LHCN-M2 (cell line): ENCODE measurements at regions not wholly inside any gene's neighbourhood (a gene's known extent, or its start where the extent isn't known, plus 50 kb on each side); places are given as distances from the start of the nearest gene placed in this dataset.
"Not testable (repeated sequence)": the region's sequence is repeated elsewhere in the genome, so short reads cannot be mapped to it uniquely, and the experiment has no call there.

Source experiments
- DNase-seq: peaks from one replicate; pipeline ENCODE4 v3.0.0-alpha.2; 2012; ENCODE audit warnings: low read depth

DNA sequence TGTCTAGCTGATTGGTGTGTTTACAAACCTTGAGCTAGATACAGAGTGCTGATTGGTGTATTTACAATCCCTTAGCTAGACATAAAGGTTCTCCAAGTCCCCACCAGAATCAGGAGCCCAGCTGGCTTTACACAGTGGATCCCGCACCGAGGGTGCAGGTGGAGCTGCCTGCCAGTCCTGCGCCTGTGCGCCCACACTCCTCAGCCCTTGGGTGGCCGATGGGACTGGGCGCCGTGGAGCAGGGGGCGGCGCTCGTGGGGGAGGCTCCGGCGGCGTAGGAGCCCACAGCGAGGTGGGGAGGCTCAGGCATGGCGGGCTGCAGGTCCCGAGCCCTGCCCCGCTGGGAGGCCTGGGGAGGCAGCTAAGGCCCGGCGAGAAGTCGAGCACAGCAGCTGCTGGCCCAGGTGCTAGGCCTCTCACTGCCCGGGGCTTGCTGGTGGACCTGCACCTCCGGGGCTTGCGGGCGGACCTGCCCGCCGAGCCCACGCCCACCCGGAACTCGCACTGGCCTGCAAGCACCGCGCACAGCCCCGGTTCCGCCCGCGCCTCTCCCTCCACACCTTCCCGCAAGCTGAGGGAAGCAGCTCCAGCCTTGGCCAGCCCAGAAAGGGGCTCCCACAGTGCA is 51.0 kb upstream of the CDYL start:
- not testable (repeated sequence) for DNase-seq

GRCh38 chr6:4724727-4725126 is 51.5 kb upstream of the CDYL start:
- DNase-seq = not testable (repeated sequence)

DNA sequence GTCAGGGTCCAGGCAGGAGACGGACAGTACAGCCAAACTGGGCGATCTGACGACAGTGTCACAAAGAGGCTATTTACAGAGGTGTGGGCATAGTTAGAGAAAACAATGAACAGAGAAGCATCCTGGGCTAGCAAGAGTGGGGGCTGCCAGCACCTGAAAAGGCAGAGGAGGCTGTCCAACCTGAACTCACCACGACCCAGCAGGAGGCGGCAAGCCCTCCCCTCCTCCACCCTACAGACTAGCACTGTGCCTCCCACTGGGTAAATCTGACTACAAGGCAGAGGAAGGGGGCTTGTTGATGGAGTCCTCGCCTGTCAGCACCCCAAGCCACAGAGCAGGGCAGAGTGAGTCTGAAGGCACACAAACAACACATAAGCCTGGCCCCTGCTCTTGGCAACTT is 52.8 kb upstream of the CDYL start:
- DNase-seq = no peak

DNA sequence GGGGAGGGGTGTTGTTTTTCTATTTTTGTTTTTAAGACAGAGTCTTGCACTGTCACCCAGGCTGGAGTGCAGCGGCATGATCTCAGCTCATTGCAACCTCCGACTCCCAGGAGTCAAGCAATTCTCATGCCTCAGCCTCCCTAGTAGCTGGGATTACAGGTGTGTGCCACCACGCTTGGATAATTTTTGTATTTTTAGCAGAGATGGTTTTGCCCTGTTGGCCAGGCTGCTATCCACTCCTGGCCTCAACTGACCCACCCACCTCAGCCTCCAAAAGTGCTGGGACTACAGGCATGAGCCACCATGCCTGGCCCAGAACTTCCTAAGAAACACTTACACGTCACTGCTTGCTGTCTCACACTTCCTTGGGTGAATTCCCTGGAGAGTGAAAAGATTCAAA is 54.8 kb upstream of the CDYL start:
- DNase-seq = not testable (repeated sequence)

DNA sequence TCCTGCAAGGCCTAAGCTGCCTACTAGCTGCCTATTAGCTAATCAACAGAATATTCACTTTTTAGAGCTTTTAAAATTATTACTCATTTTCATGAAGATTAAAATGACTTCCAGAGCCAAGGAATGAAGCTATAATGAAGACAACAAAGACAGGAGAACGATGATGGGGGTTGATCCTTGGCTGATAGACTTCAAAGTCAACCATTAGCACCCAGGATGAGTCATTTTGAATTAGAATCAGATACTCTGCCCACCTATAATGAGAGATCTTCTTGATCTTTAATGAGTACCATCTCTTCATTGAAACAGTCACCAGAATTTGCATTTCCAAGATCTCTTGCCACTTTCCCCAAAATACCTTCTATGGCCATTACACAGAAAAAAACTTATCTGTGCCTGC is 56.7 kb upstream of the CDYL start:
- no peak for DNase-seq

GRCh38 chr6:4717856-4718255 is 58.3 kb upstream of the CDYL start:
- DNase-seq = no peak

GRCh38 chr6:4717124-4717523 is 59.1 kb upstream of the CDYL start:
- DNase-seq = no peak

DNA sequence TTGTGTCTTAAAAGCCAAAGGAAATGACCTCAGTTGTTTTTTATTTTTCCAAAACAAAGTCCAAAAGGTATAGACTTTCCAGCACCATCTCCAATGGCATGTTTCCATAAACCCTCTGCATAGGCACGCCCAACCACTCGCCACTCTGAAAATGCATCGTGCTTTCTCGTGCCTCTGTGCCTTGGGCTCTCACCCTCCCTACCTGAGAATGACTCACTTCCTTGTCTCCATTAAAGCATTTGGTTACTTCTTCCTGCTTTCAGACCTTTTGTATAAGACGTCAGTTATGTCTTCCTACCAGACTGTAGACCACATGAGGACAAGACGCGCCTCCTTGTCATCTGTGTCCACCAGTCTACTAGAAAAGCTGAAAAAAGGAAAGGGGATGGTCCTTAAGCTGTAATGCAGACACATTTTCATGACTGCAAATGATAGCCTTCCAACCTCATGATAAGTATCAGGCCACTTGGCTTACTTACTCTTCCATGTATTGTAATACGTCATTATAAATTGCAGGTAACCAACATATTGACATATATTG is 61.2 kb upstream of the CDYL start:
- no peak for DNase-seq

GRCh38 chr6:4712291-4712690 is 63.9 kb upstream of the CDYL start:
- DNase-seq = no peak

DNA sequence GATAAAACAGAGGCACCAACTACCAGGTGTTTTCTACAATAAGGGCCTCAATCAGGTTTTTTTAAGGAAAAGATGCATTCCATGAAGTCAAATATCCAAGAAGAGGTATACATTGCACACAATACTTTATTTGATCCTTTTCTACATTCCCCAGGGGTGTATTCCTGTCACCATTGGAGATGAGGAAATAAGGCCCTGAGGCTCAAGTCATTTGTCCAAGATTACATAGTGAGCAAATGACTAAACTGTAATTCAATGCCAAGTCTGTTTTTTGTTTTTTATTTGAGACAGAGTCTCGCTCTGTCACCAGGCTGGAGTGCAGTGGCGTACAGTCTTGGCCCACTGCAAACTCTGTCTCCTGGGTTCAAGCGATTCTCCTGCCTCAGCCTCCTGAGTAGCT is 69.2 kb upstream of the CDYL start:
- no peak for DNase-seq

DNA sequence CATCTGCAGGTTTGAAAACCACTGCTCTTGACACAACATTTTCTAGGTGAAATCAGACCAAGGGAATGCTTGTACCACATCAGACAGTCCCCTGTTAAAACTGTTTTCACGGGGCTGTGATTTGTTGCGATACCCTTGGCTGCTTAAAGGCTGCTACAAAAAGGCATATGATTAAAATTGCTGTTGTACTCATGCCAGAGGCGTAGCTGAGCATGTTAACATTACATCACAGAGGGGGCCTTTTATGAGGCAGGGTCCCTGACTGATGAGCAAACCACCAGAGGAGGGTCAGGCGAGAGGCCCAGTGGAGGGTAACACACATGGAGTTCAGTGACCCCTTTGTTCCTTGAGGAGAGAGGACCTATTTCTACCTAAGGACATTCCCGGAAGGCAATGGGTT is 70.4 kb upstream of the CDYL start:
- no peak for DNase-seq

GRCh38 chr6:4703382-4703781 is 72.8 kb upstream of the CDYL start:
- no peak for DNase-seq

DNA sequence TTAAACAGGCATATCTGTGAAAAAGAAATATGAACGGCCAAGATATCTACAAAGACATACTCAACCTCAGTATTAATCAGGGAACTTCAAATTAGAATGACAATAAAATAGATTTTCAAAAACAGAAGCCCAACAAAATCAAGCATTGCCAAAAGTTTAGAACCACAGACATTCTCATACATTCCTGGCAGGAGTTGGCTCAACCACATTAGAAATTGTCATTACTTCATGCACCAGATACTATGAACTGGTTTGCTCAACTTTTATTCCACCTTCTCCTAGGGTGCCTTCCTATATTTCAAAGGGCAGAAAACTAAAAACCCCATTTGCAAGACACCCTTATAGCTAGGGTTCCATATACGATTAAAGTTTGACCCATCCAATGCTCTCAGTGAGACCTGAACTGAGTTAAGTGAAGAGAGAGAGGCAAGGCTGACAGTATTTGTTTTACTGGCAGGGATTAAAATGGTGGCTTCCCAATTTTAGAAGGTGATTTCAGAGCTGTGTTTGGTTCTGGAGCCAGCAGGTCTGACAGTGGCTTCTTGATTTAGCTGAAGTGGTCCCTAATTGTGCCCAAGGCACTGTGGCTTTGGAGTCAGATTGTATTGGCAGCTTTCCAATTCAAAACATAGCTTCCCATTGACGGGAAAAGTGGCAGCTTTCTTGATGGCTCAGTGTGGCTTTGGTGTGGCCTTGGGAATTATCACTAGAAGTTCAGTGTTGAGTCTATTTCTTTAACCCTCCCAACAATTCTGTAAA is 77.1 kb upstream of the CDYL start:
- DNase-seq = no peak

DNA sequence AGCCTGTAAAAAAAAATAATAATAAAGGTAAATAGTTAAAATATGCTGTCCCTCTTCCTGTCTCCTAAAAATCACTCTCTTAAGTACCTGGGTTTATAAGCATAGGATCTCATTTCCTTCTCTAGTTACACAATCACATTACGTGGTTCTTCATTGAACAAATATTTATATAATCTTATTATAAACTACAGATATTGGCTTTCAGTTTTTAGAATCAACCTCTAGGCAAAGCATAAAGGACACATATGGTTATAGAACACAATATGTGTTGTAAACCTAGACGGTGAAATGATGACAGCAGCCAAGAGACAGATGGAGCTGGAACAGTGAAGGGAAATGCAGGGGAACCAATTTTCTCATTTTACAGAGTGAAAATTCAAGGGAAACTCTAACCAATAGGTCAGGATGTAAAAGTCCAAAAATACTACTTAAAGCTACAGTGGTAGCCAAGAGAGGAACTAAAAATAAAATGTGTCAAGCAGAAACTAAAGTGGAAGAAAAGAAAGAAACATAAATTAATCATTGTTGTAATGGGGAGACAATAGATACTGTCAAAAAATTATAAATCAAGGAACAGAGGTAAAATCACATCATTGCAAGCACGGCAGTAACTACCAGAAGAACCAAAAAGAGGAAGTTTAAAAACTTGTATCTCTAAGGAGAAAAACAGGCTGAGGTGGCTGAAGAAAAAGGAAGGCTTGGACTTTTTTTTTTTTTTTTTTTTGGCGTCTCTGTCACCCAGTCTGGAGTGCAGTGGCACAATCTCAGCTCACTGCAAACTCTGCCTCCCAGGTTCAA is 82.8 kb upstream of the CDYL start:
- DNase-seq = no peak

- DNase-seq = no peak
Measured at GRCh38 chr6:4692664-4693063, 83.5 kb upstream of the CDYL start.

DNA sequence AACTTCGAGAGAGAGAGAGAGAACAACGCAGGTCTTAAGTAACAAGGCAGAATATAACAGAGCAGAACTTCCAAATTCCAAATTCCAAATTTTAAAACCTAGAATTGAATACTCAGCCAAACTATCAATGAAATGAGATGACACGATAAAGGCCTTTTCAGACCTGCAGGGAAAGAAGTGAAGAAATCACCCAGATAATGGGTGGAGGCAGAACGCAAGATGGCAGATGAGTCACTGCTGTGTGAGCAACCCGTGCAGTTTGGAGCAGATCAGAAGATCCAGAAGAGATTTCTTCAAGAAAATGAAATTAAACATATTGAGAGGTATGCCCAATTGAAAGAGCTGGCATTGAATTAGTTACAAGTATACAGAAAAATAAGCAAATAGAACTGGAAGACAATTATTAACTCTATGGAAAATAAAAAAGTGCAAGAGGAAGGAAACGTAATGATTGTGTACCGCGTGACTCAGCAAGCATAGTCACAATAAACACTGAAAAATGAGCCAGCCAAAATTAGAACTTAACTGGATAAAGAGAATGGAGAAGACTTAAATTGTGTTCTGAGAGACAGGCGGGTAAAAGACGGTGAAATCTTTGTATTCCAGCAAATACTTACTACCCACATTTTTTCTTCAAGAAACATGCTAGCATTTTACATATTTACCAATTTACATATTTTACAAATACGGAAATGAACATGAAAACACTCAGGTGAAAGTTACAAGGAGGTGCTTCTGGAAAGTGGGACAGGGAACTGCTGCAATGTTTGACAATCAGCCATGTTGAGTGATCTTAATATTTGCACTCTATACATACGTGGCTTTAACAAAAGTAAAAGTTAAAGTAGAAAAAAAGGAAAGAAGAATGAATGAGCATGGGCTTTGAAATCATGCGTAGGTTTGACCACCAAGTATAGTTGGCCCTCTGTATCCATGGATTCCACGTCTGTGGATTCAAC is 87.9 kb upstream of the CDYL start:
- peak; percentile 67 for DNase-seq

- DNase-seq = no peak
Measured at GRCh38 chr6:4687656-4687988, 88.6 kb upstream of the CDYL start.

- no peak for DNase-seq
Measured at GRCh38 chr6:4682431-4683097, 93.6 kb upstream of the CDYL start.

DNA sequence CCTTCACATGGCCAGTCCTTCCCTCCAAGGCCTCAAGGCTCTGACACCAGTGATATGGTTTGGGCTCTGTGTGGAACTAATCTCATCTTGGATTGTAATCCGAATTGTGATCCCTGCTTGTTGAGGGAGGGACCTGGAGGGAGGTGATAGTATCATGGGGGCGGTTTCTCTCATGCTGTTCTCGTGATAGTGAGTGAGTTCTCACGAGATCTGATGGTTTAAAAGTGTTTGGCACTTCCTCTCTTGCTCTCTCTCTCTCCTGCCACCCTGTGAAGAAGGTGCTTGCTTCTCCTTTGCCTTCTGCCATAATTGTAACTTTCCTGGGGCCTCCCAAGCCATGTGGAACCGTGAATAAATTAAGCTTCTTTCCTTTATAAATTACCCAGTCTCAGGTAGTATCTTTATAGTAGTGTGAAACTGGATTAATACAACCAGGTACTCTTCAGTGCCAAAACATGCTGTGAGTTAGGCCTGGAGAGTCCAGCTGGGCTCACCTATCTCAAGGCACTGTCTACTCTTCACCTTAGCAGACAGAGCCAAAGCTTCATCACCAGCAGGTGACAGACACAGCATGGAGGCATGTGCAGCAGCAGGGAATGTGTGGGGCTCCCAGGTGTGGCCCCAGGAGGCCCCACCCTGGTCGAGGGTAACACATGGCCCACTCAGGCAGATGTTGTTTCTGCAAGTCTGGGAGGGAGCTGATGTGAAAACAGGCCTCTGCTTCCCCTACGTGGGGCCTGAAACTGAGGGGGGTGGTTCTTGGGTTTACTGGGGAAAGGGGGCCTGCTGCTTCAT is 97.5 kb upstream of the CDYL start:
- DNase-seq = no peak

GRCh38 chr6:4677751-4678065 is 98.5 kb upstream of the CDYL start:
- DNase-seq = no peak
